ENCODE measurements at regions not wholly inside any gene's neighbourhood (a gene's known extent, or its start where the extent isn't known, plus 50 kb on each side); places are given as distances from the start of the nearest gene placed in this dataset.

GRCh38 chr5:99349787-99350186 is 421.0 kb upstream of the CHD1 start:
- no peak for TF ChIP-seq EZH2 (IDR thresholded peaks at IDR 0.05; ENCODE audit: low read depth, low read length, severe bottlenecking)
- no peak for TF ChIP-seq CTCF (IDR thresholded peaks at IDR 0.05; ENCODE audit: control extremely low read depth in 1 of 3, insufficient read depth in 1 of 3, low read depth in 1 of 3, low read length in 3 of 3)
- TF ChIP-seq USF2 (IDR thresholded peaks at IDR 0.05; ENCODE audit: low read length), result no peak
- no peak for TF ChIP-seq TEAD4 (IDR thresholded peaks at IDR 0.05; ENCODE audit: low read depth, low read length)
- no peak for TF ChIP-seq POLR2A (IDR thresholded peaks at IDR 0.05; ENCODE audit: control extremely low read depth in 1 of 2, low read depth in 2 of 2, low read length in 2 of 2)
- TF ChIP-seq YY1 (IDR thresholded peaks at IDR 0.05; ENCODE audit: low read depth, low read length), result no peak
- no peak for TF ChIP-seq RAD21 (IDR thresholded peaks at IDR 0.05 in 1 of 2, conservative IDR thresholded peaks at IDR 0.05 in 1 of 2; ENCODE audit: low read depth in 2 of 2, low read length in 2 of 2)
- TF ChIP-seq CBX5 (IDR thresholded peaks at IDR 0.05; ENCODE audit: low read depth, low read length), result no peak

Data from H1 (cell line).